GM19238 (cell line): ENCODE measurements at regions not wholly inside any gene's neighbourhood (a gene's known extent, or its start where the extent isn't known, plus 50 kb on each side); places are given as distances from the start of the nearest gene placed in this dataset.
"Not testable (repeated sequence)": the region's sequence is repeated elsewhere in the genome, so short reads cannot be mapped to it uniquely, and the experiment has no call there.

ENCODE experiments used
- DNase-seq: peaks from one replicate; pipeline ENCODE4 v3.0.0; 2011; ENCODE audit warnings: low spot score; ENCODE audit not compliant: insufficient read length

DNA sequence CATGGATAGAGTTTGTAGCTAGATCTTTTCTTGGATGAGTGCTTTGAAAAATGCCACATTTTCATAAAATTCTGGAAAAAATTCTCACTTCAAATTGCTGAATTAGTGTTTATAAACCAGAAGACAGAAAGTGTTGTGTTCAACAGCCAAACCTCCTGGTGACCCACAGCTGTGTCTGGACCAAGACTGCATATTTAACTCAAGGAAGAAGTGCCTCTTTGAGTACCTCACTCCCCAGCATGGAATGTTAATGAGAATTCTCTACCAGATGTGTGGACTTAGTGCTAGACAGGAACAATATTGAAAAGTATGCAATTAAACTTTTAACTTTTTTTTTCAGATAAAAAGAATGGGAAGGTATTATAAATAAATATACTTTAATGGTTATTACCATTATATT, 609.3 kb downstream of the COL12A1 start:
- no peak for DNase-seq

DNA sequence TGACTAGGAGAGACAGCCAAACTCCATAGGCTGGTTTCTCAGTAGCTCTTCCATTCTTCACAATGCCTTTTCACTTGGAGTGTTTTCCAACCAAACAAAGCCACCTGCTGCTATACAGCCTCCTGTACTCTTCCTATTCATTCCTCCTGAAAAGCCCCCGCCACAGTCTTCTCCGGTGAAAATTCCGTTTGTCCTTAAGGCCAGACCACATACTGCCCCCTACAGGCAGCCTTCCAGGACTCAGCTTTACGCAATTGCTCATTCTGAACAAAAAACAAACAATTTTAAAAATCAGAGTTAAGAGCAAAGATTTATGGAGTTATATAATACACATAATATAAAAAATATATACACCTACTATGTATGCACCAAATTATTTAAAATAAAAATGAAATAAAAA, 611.5 kb downstream of the COL12A1 start:
- not testable (repeated sequence) for DNase-seq

DNA sequence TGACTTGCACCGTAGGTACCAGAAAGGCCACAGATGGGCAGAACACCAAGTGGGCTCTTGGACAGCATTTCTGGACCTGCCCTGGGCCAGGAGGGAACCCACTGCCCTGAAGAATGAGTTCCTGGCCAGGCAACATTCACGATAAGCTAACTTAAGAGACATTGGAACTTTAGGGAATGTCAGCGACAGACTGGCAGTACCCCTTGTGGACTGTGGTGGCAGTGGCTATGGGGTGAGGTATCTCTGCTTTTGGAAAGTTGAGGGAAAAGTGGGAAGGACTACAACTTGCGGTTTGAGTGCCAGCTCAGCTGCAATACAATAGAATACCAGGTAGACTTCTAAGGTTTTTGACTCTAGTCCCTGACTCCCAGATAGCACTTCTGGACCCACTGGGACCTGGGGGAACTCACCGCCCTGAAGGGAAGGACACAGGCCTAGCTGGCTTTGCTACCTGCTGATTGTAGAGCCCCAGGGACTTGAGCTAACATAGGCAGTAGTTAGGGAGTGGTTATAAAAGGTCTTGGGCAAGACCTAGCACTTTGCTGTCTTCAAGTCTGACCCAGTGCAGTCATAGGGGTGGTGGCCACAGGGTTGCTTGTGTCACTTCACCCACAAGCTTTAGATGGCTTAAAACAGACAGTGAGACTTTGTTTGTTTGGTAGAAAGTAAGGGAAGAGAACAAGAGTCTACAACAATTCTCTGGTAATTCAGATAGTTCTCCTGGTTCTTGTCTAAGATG, 617.6 kb downstream of the COL12A1 start:
- DNase-seq, result no peak

GRCh38 chr6:74587386-74587785, 618.5 kb downstream of the COL12A1 start:
- DNase-seq, result no peak

DNA sequence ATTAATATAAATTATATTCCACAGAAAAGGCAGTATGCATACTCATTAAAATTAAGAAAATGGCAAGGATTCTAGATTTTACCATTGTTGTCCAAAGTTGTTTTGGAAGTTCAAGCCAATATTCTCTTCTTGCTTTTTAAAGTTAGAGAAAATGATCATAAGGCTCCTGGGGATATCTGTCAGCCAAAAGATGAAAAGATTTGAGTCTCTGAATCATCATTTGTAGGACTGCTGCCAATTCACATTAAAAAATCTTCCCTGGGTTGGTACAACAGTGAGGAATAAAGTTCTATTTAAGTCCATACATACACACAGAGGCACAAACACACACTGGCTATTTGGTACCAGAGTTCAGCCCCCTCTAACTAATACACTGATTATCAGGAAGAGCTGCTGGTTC, 620.1 kb downstream of the COL12A1 start:
- no peak for DNase-seq

DNA sequence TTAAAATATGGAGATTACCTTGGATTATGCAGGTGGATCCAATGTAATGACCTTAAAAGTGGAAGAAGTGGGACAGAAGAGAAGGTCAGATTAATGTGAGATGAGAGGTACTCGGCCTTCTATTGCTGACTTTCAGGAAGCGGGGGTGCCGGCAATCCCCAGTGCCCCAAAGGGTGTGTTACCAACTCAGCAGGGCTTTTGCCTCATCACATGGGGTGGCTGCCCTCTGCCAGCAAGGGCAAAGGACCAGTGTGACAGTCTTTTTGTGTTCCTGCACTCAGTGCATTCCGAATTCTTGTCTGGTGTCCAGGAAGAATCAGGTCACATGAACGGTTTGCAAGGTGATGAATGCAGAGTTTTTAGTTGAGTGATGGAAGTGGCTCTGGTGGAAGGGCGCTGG, 624.2 kb downstream of the COL12A1 start:
- no peak for DNase-seq

GRCh38 chr6:74579794-74580193, 626.1 kb downstream of the COL12A1 start:
- DNase-seq, result no peak

GRCh38 chr6:74579047-74579446, 626.8 kb downstream of the COL12A1 start:
- DNase-seq, result no peak

DNA sequence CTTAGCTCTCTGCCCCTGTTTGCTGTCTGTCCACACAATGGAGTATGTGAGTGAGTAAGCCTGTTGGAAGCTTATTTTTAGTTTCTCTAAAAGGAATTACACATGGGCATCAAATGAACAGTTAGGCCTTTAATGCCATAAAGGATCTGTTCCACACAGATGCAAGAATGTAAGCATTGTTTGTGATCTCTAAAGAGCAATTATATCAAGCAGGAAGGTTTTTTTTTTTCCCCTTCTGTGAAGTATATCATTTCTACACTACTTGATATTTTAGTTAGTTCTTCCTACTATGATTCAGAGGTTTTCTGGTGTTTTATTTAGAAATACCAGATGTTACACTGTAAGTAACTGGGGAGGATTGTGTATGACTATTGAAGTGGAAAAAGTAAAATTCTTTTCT, 627.5 kb downstream of the COL12A1 start:
- DNase-seq, result no peak

DNA sequence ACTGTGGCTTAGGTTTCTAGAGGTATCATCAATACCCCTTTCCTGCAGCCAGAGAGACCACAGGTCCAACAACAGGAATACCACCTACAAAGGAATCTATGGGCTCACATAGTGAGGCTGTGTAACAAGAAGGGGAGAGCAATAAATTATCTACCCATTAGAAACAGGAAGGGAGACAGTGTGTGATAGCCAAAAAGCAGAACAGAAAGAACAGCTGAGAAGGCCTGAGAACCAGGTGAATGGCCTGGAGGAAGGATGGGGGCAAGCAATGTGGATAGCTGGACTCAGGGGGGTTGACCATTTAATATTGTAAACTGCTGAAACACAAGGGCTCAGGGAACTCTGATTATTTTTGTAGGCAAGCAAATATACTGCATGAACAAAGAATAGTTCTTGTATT, 628.2 kb downstream of the COL12A1 start:
- peak; percentile 7 for DNase-seq

- DNase-seq, result no peak
Observed at GRCh38 chr6:74574794-74575193, 631.1 kb downstream of the COL12A1 start.

- no peak for DNase-seq
Observed at GRCh38 chr6:74573613-74574012, 632.2 kb downstream of the COL12A1 start.

DNA sequence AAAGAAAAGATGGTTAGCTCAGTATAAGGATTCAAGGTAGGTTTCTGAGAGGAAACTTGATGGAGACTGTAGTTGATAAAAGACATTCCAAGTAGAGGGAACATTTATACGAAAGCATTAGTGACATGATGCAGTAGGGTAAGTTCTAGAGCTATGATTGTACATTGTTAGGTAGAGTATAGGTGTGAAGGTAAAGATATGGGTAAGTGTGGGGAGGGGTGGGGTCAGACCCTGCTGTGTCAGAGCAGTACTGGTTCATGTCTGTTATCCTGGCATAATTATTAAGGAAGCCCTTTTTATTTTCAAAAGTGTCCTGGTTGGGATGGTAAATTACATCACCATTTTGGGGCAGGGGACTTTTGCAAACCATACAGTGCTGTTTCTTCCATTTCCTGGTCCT, 635.8 kb downstream of the COL12A1 start:
- no peak for DNase-seq

DNA sequence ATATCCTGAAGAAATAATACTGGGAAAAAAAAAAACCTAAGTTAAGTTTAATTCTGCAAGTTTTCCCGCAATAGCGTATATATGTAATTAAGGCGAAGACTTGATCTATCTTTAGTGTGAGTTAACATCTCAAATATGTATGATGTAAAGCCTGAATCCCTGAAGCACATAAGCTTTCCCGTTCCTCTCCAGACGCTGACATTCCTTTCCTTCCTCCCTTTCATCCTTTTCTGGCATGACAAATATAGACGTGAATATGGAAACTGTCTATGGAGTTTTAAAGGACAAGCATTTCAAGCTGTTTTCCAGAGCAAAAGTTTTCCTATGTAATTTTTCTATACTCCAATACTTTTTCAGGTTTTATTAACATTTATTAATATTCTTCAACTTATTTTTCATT, 637.0 kb downstream of the COL12A1 start:
- DNase-seq, result no peak

DNA sequence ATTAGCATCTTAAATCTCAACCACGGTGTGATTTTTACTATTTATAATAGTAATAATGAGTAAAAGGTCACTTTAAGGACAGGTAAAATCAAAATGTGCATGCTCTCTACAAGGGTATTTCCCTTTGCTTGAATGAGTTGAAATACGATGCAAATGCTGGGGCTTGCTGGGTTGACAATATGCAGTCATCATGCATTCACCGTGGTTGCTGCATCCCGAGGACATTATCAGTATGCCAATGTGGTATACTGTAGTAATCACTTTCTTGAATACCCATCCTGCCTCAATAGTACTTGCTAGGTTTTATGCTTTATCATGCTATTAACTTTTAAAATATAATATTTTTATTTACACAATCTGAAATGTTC, 637.9 kb downstream of the COL12A1 start:
- DNase-seq, result not testable (repeated sequence)

GRCh38 chr6:74567281-74567922, 638.5 kb downstream of the COL12A1 start:
- no peak for DNase-seq

DNA sequence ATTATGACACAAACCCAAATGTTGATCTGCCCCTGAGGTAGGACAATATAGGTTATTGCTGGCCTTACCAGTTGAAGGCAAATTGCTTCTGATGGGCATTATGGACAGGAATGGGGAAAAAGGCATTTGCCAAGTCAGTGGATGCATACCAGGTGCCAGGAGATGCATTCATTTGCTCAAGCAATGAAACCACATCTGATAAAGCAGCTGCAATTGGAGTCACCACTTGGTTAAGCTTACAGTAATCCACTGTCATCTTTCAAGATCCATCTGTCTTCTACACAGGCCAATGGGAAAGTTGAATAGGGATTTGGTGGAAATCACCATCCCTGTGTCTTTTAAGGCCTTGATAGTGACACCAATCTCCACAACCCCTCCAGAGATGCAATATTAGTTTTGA, 648.6 kb downstream of the COL12A1 start:
- no peak for DNase-seq

DNA sequence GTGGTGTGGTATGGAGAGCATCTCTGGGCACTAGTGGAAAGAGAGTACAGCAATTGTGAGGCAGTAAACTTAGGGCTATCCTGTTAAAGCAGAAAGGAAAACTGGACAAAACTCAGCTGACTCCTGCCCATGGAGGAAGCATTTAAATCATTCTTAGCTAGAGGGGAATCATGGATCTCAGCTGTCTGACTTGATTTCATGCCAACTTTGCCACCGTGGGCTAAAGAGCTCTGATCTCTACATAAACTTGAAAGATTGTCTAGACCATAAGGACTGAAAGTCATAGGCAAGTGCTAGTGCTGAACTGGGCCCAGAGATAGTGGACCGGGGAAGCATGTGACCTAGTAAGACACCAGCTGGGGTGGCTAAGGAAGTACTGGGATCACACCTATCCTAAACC, 651.8 kb downstream of the COL12A1 start:
- no peak for DNase-seq

DNA sequence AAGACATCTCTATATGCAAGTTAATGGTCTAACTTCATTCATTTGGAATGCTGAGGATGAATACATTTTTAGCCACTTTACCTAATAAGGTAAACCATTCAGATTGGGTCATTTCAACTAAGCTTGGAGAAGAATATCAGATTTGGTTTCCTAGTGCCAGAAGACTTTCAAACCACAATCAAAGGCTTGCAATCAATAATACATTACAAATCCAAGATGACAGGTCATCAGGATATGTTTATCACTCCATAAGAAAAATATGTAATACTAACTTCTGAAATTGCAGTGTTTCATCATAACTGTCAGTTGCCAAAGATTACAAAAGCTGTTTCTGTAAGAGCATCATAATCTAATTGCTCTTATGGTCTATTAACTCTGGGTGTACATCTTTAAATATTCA, 654.0 kb downstream of the COL12A1 start:
- DNase-seq, result no peak

DNA sequence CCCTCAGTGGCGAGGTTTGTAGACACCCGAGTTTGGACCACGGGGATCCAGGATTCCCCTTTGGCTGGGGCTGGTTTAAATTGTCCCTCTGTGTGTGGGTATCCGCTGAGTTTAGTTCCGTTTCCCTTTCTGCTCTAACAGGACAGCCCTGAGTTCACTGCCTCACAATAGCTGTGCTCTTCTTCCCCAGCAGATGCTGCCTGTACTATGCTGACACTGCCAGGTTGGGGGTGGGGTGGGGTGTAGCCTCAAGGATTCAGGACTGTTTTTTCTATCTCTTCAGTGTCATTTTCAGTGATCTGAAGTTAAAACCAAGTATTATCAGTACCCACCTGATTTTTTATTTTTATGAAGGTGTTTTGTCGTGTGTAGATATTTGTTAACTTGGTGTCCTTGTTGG, 655.0 kb downstream of the COL12A1 start:
- DNase-seq, result no peak

DNA sequence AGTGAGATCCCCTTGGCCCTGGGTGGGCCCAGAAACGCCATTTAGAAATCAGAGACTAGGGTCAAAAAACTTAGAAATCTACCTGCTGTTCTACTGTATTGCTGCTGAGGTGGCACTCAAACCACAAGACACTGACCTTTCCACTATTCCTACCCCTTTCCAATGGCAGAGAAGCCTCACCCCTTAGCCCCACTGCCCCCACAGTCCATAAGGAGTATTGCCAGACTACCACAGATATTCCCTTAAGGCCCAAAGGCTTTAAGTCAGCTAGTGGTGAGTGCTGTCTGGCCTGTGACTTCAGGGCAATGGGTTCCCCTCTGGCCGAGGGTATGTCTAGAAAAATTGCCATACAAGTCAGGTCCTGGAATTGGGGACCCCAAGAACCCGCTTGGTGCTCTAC, 656.1 kb downstream of the COL12A1 start:
- no peak for DNase-seq

DNA sequence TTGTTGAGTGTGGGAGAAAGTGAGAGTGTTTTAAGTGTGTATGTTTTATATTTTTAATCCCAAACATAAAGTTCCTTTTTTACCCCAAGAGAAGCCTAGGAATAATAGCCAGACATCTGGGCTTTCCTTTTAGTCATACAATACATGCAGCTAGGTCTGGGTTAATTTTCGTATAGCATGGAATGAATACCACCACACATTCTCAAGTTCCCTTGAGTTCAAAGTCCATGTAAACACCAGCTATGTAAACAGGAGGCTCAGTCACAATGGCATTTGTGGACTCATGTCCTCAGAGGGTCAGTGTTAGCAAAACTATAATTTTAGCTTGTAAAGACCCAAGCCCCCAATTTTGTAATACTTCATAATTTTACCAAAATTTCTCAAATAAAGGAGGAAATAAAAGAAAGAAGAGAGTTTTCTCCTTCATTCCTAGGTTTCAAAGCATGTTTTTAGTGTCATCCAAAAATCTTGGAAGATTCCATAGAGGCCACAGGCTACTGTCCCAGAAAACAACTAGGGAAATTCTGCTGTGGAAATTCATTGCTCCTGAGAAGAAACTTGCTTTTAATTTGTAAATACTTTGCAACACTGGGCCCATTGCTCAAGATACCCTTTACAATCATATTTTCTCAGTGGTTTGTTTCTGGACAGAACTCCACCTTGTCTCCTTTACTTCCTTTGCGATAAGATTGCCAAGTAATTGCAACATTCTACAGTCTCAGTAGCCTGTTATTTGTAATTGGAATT, 671.2 kb downstream of the COL12A1 start:
- no peak for DNase-seq

GRCh38 chr6:74519163-74519562, 686.7 kb downstream of the COL12A1 start:
- no peak for DNase-seq
